IPS DF 6.9 (cell line): ENCODE measurements at regions not wholly inside any gene's neighbourhood (a gene's known extent, or its start where the extent isn't known, plus 50 kb on each side); places are given as distances from the start of the nearest gene placed in this dataset.

Source experiments
- DNase-seq: peaks from one replicate; pipeline ENCODE4 v3.0.0-alpha.2; 2013; ENCODE audit warnings: low read depth, low spot score
- H3K27ac ChIP-seq: one replicate; pipeline ENCODE4 v1.5.1; 2013; ENCODE audit warnings: low read length, control low read depth
- H3K27me3 ChIP-seq: 2 replicates; pipeline ENCODE4 v1.6.1; 2013; ENCODE audit warnings: mild to moderate bottlenecking, low read length; ENCODE audit not compliant: control insufficient read depth, insufficient read depth
- H3K36me3 ChIP-seq: 2 replicates; pipeline ENCODE4 v1.6.1; 2013; ENCODE audit warnings: low read length; ENCODE audit not compliant: control insufficient read depth, insufficient read depth
- H3K4me1 ChIP-seq: 2 replicates; pipeline ENCODE4 v1.6.1; 2013; ENCODE audit warnings: low read length; ENCODE audit not compliant: control insufficient read depth, insufficient read depth
- H3K4me3 ChIP-seq: 2 replicates; pipeline ENCODE4 v1.5.1; 2013; ENCODE audit warnings: mild to moderate bottlenecking, low read length
- H3K9me3 ChIP-seq: 2 replicates; pipeline ENCODE4 v1.6.1; 2013; ENCODE audit warnings: low read length, inconsistent platforms; ENCODE audit not compliant: control insufficient read depth, insufficient read depth
- WGBS: extraction: QIAGEN DNeasy Blood & Tissue Kit; methylation state at CpG from one replicate; pipeline ENCODE4 v1.1.7; 2013; ENCODE audit warnings: mixed read lengths, missing lambda C conversion rate; ENCODE audit not compliant: insufficient read length, insufficient coverage; 5-methylcytosine and 5-hydroxymethylcytosine counted together

- Histone ChIP-seq H3K27me3 (no peaks in the 10 kb centered on the region), H3K9me3 (no peaks in the 10 kb centered on the region), H3K4me1 (no peaks in the 10 kb centered on the region; the same call in 1 of the 2 replicates), H3K27ac (no peak overlapping the region), H3K4me3 (no peak overlapping the region), H3K36me3 (no peaks in the 10 kb centered on the region)
- no CpG with 5 or more reads among the region's 11 CpGs for WGBS
- no peak for DNase-seq
Measured at GRCh38 chr4:184309241-184310170, 91.8 kb upstream of the ENPP6 start.

GRCh38 chr4:184306949-184307348 lies 89.3 kb upstream of the ENPP6 start:
- Histone ChIP-seq H3K4me1 (no peaks in the 10 kb centered on the region; the same call in 1 of the 2 replicates), H3K36me3 (no peaks in the 10 kb centered on the region), H3K27ac (no peak overlapping the region), H3K9me3 (no peaks in the 10 kb centered on the region), H3K27me3 (no peaks in the 10 kb centered on the region), H3K4me3 (no peak overlapping the region)
- WGBS, result no CpG with 5 or more reads among the region's 3 CpGs
- no peak for DNase-seq

DNA sequence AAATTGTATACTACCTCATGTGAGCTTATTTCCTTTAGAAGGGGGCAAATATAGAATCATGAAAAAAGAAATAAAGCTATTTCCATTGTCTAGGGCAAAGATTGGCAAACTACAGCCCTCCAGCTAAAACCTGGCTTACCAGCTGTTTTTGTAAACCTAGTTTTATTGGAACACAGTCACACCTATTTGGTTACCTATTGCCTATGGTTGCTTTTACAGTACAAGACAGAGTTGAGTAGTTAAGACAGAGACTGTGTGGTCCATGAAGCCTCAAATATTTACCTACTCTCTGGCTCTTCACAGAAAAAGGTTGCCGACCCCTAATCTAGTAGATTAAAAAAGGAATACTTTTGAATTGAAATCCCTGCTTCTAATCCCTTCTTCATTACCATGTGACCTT lies 88.8 kb upstream of the ENPP6 start:
- Histone ChIP-seq H3K4me1 (no peaks in the 10 kb centered on the region; the same call in 1 of the 2 replicates), H3K9me3 (no peaks in the 10 kb centered on the region), H3K36me3 (no peaks in the 10 kb centered on the region), H3K4me3 (no peak overlapping the region), H3K27ac (no peak overlapping the region), H3K27me3 (no peaks in the 10 kb centered on the region)
- no peak for DNase-seq
- WGBS, result no CpG with 5 or more reads among the region's 1 CpG

DNA sequence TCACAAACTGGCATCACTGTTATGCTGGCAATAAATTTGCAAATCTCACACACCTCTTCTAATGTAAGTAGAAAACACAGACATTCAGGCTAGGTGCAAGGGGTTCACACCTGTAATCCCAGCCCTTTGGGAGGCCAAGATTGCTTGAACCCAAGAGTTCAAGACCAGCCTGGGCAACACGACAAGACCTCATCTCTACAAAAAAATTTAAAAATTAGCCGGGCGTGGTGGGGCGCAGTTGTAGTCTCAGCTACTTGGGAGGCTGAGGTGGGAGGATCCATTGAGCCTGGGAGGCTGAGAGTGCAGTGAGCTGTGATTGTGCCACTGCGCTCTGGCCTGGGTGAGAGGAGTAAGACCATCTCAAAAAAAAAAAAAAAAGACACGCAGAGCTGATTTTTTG lies 83.1 kb upstream of the ENPP6 start:
- H3K4me3 ChIP-seq, result no peak overlapping the region
- WGBS, result no CpG with 5 or more reads among the region's 6 CpGs
- no peaks in the 10 kb centered on the region for H3K27me3 ChIP-seq
- no peaks in the 10 kb centered on the region for H3K9me3 ChIP-seq
- no peak for DNase-seq
- H3K4me1 ChIP-seq, result no peaks in the 10 kb centered on the region
- H3K27ac ChIP-seq, result no peak overlapping the region
- no peaks in the 10 kb centered on the region for H3K36me3 ChIP-seq

GRCh38 chr4:184298254-184298653 lies 80.6 kb upstream of the ENPP6 start:
- WGBS, result no CpG with 5 or more reads among the region's 3 CpGs
- DNase-seq, result no peak

GRCh38 chr4:184295206-184295605 lies 77.5 kb upstream of the ENPP6 start:
- Histone ChIP-seq H3K4me1 (no peaks in the 10 kb centered on the region), H3K27me3 (no peaks in the 10 kb centered on the region), H3K4me3 (no peak overlapping the region), H3K9me3 (no peaks in the 10 kb centered on the region), H3K27ac (no peak overlapping the region), H3K36me3 (no peaks in the 10 kb centered on the region)
- no peak for DNase-seq
- WGBS, result no CpG with 5 or more reads among the region's 4 CpGs

More at GRCh38 chr4:184298254-184298653, 80.6 kb upstream of the ENPP6 start:
- Histone ChIP-seq H3K27ac (no peak overlapping the region), H3K4me1 (no peaks in the 10 kb centered on the region), H3K9me3 (no peaks in the 10 kb centered on the region), H3K27me3 (no peaks in the 10 kb centered on the region), H3K4me3 (no peak overlapping the region), H3K36me3 (no peaks in the 10 kb centered on the region)

GRCh38 chr4:184294606-184295133 lies 77.0 kb upstream of the ENPP6 start:
- no peaks in the 10 kb centered on the region for H3K36me3 ChIP-seq
- DNase-seq, result no peak
- no CpG with 5 or more reads among the region's 7 CpGs for WGBS
- H3K27me3 ChIP-seq, result no peaks in the 10 kb centered on the region
- H3K27ac ChIP-seq, result no peak overlapping the region
- H3K4me3 ChIP-seq, result no peak overlapping the region
- H3K4me1 ChIP-seq, result no peaks in the 10 kb centered on the region
- H3K9me3 ChIP-seq, result no peaks in the 10 kb centered on the region

- no peaks in the 10 kb centered on the region for H3K27me3 ChIP-seq
- no peak for DNase-seq
- no CpG with 5 or more reads among the region's 6 CpGs for WGBS
Measured at GRCh38 chr4:184293552-184293951, 75.9 kb upstream of the ENPP6 start.

GRCh38 chr4:184292877-184293276 lies 75.2 kb upstream of the ENPP6 start:
- WGBS, result no CpG with 5 or more reads among the region's 3 CpGs
- H3K27ac ChIP-seq, result no peak overlapping the region
- H3K4me3 ChIP-seq, result no peak overlapping the region
- no peak for DNase-seq
- H3K4me1 ChIP-seq, result peaks cover 3% of the 10 kb centered on the region; the same call in 1 of the 2 replicates
- no peaks in the 10 kb centered on the region for H3K9me3 ChIP-seq
- H3K36me3 ChIP-seq, result no peaks in the 10 kb centered on the region
- no peaks in the 10 kb centered on the region for H3K27me3 ChIP-seq

More at GRCh38 chr4:184293552-184293951, 75.9 kb upstream of the ENPP6 start:
- Histone ChIP-seq H3K4me3 (no peak overlapping the region), H3K9me3 (no peaks in the 10 kb centered on the region), H3K27ac (no peak overlapping the region), H3K4me1 (0 out of 2 replicates have a peak, but pooled peaks cover 2% of the 10 kb centered on the region), H3K36me3 (no peaks in the 10 kb centered on the region)

DNA sequence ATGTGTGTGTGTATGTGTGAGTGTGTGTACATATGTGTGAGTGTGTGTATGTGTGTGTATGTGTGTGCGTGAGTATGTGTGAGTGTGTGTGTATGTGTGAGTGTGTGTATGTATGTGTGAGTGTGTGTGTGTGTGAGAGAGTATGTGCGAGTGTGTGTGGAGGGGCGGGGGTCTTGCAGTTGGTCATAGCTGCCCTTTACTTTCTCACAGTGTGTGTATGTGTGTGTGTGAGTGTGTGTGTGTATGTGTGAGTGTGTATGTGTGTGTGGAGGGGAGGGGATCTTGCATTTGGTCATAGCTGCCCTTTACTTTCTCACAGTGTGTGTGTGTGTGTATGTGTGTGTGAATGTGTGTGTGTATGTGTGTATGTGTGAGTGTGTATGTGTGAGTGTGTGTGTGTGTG lies 74.8 kb upstream of the ENPP6 start:
- H3K4me3 ChIP-seq, result no peak overlapping the region
- 100% methylated on average over 3 of the region's 3 CpGs for WGBS
- no peak overlapping the region for H3K27ac ChIP-seq
- DNase-seq, result no peak
- no peaks in the 10 kb centered on the region for H3K27me3 ChIP-seq
- H3K36me3 ChIP-seq, result no peaks in the 10 kb centered on the region
- H3K4me1 ChIP-seq, result peaks cover 4% of the 10 kb centered on the region; the same call in 1 of the 2 replicates
- H3K9me3 ChIP-seq, result no peaks in the 10 kb centered on the region
